NCI-H1105 treated with DMSO at 0.1 percent for 48 hours (cell line): ENCODE measurements at regions not wholly inside any gene's neighbourhood (a gene's known extent, or its start where the extent isn't known, plus 50 kb on each side); places are given as distances from the start of the nearest gene placed in this dataset.
"Not testable (repeated sequence)": the region's sequence is repeated elsewhere in the genome, so short reads cannot be mapped to it uniquely, and the experiment has no call there.

Experiments
- DNase-seq: peaks from one replicate; lab custom pipeline; 2025; lab: John Stamatoyannopoulos, UW

DNA sequence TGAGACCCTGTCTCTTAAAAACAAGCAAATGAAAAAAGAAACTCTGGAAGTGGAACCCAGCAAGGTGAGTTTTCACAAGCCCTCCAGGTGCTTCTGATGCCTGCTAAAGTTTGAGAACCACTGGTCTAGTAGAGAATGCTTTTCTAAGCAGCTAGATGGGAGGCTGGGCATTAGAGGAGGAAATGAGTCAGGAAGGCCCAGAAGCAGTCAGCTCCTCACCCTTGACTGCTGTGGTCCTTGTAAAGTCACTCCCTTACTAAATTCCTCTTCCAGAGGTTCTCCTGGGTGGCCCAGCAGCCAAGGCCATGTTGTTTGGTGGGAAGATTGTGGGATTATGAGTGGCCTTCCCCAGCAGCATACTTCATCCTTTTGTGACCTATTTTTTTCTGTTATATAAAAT is 52.0 kb upstream of the FYN start:
- no peak for DNase-seq

DNA sequence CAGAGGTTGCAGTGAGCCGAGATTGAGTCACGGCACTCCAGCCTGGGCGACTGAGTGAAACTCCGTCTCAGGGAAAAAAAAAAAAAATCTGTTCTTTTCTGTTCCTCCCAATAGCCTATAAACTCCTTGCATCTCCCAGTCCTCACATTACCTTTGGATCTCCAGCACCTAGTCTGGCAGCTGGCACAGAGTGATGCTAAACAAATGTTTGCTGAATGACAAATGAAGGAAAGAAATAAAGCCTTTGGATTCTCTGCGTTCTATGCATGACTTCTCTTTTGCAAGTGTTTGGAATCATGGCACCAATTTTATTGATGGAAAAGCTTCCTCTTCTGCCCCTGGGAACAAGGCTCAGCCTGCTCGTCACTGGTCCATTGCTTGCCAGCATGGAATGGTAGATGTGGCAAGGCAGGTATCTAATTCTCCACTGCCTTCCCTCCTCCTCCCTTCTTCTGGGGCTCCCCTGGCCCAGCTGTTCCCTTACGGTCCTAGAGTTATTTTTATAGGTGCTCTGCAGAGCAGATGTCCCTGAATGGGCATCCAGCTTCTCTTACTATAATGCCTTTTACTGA is 53.6 kb upstream of the FYN start:
- no peak for DNase-seq

DNA sequence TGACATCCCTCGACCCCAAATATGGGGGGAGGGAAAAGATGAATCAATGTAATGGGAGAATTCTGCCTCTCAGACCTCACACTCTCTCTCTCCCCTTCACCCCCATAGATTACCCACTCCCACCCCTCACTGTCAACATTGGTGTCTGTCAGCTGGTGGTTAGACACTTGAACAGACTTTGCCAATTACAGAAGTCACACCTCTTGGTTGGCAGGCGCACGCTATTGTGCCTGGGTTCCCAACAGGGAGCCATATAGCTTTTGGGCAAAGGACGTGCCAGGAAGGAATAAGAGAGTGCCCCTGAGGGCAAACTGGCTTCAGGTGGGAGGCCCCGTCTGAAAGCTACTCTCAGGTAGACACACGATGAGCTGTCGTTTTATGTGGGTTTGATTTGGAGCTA is 54.1 kb upstream of the FYN start:
- peak; percentile 93 for DNase-seq

DNA sequence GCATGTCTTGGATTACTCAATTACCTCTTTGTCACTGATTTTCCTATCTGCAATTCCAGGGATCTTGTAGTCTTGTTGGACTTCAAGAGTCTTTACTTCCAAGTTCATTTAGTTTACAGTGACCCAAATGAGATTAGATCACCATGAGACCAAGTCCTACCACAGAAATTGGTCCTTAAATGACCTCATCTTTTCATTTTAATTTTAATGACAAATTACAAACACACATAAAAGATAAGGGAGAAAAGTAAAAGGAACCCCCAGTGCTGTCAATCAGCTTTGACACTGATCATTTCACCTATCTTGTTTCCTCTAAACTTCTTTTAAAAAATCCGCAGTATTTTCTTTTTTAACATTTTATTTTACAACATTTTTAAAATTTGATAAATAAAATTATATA is 54.9 kb upstream of the FYN start:
- DNase-seq = no peak

DNA sequence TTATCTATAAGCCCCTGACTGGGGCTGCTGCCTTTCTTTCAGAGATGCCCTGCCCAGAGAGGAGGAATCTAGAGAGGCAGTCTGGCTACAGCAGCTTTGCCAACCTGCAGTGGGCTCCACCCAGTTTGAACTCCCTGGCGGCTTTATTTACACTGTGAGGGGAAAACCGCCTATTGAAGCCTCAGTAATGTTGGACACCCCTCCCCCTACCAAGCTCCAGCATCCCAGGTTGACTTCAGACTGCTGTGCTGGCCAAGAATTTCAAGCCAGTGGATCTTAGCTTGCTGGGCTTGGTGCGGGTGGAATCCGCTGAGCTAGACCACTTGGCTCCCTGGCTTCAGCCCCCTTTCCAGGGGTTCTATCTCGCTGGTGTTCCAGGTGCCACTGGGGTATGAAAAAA is 61.4 kb upstream of the FYN start:
- not testable (repeated sequence) for DNase-seq

DNA sequence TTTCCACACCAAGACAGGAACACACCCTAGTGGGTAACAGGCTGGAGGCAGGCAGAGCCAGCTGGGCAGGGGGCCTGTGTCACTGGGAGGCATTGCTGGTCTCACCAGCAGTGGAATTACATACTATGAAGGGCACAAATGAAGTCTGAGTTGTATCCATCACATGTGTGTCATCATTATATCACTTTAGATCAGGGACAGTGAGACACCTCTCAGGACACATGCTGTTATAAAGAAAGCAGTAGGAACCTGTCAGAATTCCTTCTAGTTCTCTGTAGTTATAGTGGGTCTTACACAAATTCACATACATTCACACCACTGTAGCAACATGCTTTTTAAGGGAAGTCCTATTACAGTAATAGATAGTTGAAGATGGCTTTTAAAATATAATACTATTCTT is 63.5 kb upstream of the FYN start:
- DNase-seq = no peak

DNA sequence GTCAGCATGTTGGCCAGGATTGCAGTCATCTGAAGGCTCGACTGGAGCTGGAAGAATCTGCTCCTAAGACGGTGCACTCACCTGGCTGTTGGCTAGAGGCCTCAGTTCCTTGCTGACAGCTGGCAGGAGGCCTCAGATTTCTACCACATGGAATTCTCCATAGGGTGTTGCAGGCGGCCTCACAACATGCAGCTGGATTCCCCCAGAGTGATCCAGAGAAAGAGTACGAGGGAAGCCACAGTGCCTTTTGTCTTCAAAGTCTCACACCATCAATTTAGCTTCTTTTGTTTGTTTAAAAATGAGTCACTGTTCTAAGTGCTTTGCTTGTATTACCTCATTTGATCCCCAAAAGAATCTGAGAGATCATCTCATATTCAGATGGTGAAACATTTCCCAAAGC is 65.5 kb upstream of the FYN start:
- DNase-seq = no peak

DNA sequence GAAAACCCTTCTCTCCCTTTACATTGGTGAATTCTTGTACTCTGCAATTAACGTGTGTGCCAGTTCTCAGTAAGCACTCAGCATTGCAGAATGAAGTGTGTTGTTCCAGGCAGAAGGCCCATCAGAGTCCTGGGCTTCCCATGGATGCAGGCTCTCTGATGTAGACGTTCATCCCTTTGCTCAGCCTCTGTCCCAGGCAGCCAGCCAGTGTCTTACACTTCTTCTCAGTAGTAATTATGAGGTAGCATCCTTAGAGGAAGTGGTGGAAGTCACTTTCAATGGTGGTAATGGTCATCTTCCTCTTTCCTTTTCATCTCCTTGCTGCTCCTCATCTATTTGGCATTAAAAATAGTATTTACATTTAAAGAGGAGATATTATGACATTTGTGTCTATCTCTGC is 66.7 kb upstream of the FYN start:
- no peak for DNase-seq

DNA sequence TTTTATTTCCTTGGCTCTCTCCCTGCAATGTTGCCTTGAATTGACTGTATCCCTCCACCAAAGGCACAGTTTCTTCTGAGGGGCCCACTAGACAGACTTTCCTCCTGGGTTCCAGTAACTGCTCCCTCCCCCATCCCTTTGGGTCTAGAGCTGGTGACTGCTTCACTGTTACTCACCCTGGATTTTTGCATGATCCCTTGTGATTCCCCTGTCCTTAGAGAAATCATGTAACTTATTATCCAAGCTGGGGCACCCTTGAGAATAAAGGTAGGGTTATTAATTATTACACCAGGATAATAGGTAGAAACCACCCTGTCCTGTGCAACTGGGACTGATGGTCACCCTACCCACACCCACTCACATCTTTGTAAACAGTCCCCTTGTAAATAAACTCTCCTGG is 67.5 kb upstream of the FYN start:
- DNase-seq = no peak

DNA sequence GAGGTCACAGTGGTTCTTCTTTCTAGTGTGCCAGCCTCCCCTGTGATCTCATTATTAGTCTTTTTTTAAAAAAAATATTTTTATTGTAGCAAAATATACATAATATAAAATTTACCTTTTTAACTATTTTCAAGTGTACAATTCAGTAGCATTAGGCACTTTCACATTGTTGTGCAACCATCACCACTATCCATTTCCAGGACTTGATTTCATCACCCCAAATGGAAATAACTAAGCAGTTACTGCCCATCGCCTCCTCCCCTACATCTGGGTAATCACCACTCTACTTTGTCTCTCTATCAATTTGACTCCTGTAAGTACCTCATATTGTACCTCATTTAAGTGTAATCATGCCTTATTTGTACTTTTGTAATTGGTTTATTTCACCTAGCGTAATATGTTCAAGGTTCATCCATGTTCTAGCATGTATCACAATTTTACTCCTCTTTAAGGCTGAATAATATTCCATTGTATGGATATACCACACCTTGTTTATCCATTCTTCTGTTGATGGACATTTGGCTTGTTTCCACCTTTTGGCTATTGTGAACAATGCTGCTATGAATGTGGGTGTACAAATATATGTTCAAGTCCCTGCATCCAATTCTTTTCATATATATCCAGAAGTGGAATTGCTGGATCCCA is 68.6 kb upstream of the FYN start:
- no peak for DNase-seq

DNA sequence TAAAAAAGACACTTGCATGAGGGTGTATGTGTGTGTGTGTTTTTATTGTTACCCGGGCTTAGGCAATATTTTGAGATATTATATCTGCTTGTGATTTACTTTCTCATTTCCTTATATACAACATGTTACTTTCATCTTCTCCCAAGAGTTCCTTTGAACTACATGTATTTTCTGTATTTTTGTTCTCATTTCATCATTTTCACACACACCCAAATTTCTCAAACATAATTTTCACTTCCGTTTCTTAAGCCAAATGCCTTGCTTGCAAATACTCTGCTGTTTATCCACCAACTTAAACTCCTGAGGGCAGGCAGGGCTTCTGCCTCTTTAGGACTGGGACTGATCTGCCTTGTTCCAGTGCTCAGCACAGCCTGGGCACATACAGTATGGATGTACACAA is 69.3 kb upstream of the FYN start:
- no peak for DNase-seq

DNA sequence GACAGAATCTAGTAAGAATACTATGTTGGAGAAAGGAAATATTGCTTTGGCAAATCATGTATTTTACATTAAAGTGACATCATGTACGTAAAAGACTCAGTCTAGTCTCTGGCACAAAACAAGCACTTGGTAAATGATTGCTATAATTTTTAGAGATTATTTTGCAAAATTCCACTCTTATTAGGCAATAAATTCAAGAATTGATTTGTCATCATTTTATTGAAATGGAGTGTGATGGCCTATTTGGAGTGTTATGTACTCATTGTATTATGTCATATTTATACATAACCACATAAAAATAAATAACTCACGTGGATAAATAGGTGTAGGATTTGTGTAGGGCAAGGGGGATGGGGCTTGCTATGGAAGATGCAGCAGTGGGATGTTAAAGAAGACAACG is 70.0 kb upstream of the FYN start:
- DNase-seq = no peak

DNA sequence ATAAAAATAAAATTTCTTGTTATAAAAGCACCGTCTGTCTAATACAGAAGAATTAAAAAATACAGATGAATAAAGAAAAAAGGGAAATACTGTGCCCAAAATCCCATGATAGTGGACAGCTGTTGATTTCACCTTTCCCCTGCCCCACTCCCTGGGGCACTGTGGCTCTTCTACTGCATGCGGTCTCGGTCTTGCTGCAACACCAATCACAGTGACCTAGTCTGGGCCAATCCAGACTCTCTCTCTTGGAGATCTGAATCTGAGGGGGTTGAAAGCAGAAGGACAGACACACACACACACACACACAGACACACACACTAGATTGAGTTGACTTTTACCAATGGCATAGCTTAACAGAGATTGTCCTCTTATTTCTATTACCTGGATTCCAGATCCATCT is 70.5 kb upstream of the FYN start:
- no peak for DNase-seq

DNA sequence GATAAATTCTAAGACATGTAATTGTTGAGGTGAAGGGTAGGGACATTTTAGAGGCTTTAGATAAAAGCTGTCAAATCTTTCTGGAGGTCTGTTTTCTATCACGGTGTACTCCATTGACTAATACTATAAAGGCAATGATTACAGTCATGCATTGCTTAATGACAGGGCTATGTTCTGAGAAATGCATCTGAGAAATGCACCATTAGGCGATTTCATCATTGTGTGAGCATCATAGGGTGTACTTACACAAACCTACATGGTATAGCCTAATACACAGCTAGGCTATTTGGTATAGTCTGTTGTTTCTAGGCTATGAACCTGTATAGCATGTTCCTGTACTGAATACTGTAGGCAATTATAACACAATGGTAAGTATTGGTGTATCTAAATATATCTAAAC is 71.3 kb upstream of the FYN start:
- DNase-seq = no peak

DNA sequence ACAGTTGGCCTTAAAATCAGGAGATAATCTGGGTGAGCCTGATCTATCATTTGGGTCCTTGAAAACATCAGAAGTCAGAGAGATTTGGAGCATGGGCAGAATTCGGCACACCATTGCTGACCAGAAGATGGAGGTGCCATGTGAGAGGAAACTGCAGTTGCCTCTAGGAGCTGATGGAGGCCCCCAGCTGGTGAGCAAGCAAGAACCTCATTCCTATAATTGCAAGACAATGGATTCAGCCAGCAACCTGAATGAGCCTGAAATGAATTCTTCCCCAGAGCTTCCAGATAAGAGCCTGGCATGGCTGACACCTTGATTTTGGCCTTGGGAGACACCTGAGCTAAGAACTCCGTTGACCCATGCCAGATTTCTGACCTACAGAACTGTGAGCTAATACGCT is 76.3 kb upstream of the FYN start:
- DNase-seq = no peak

DNA sequence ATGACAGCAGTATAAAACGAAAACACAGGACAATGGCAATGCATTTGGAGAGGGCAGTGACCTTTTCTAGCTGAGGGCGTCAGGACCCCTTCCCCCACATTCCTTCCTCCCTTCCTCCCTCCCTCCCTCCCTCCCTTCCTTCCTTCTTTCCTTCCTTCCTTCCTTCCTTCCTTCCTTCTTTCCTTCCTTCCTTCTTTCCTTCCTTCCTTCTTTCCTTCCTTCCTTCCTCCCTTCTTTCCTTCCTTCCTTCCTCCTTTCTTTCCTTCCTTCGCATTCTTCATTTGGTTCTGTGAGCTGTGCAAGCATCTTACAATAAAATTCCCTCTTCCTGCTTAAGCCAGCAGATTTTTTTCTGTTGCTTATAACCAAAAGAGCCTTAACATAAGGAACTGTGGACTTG is 76.7 kb upstream of the FYN start:
- not testable (repeated sequence) for DNase-seq

DNA sequence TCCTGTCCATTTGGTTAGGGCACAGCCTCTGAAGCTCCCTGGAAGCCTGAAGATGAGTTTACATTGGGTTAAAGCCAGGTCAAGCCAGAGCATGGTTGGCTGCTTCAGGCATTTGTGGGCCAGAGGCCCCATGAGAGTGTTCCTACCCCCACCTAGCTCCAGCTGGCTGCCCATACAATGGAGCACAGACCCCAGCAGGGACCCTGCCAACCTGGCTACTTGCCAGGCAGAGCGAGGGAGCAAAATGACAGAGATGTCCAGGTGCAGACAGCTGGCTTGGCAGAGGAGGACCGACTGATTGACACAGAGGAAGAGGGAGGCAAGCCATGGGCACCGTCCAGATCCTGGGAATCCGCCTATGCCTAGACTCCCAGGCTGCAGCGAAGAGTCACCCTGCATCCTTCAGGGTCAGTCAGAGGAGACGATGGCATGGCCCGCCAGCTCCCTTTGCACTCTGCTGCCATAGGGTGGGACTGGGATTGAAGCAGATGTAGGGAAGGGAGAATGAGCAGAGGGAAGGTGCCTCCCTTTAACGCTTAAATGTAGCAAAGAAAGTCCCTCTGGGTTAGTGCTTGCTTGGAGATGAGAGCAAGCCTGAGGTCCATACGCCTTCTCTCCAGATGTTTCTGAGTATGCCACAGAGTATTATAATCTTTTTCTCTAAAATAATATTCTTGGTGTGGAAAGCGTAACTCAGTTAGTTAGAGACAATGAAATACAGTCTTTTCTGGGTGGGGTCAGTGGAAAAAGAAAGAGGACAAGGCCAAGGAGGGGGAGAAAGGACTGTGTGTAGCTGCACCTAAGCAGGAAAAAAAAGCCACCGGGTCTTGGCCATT is 77.6 kb upstream of the FYN start:
- DNase-seq = peak; percentile 98

DNA sequence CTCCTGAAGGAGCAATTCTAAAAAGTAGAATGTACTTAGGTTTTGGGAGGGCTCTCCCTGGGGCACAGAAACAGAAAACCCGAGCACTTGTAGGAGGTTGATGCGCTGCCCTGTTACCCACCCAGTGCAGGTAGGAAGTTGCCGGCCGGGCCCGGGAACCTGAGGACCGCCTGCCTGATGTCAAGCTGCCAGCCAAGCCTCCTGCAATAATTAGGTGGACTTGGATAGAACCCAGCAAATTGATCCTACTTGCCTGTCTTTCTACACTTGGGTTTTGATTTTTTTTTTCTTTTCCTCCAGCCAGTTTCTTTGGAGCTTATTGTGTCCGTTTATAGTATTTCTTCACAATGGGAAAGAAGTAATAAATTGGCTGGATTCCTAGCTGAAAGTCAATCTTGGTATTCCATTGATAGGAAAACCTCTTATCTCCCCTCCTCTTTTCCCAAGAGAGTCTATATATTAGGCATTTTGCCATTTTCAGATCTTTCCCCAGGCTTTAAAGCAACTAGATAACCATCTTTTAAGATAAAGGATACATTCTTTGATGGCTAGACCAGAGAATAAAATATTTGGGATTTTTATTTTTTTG is 78.3 kb upstream of the FYN start:
- peak; percentile 84 for DNase-seq

DNA sequence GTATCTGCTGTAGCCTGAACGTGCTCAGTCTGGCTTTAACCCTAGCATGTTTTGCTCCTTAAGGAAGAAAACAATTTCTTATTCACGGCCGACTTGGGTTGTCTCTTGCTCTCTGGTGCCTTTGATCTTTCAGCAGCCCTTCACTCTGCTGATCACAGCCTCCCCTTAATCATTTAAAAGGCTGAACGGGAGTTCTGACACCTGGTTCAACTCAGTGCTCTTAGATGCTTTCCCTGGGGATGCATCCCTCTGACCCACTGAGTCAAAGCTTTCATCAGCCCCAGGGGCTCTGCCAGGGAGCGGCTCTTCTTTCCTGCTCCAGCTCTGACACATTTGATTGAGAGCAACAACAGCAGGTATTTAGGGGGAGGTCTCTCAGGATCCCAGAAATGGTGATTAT is 79.0 kb upstream of the FYN start:
- no peak for DNase-seq

DNA sequence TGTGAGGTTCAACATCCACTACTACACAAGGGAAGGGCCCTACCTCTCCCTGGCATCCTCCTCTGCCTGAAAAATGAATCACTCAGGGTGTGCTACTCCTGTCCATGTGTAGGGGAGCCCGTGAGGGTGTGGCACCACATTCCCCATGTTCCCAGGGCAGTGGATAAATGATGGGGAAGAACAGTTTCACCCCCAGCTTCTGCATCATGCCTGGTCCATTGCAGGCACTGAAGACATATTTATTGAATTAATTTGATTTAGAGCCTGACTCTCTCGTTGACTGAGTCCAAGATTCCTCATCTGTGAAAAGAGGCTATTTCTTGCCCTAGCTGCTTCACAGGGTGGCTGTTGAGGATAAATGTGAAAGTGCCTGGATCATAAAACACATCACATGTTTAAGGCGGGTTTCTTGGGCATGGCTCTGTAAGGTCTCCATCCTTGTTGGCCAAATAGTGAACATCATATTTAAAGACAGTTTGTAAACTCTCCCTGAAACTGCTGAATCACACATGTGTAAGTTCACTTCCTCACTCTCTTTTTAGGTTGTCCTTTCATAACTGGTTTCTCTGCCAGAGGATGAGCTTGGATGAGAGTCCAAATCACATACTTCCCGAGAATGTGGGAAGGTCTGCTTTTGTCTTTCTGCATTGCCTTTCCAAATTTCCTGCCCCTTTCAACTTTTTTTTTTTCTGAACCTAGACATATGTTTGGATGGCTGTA is 79.7 kb upstream of the FYN start:
- no peak for DNase-seq

DNA sequence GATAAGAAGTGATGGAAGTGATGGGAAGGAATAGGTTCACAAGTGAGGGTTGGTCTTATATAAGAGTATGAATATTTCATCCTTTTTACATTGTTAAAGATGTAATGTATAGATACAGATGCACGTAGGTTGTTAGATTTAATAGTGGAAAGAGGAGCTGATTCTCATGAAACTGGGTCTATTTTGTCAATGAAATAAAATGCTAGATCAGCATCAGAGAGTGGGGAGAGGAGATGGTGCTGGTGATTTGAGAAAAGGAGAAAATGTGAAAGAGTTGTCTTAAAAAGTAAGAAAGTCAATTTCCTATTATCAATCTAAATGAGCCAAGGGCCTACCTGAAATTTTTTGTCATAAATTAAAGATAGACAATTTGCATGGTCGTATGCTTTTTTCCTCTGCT is 82.8 kb upstream of the FYN start:
- no peak for DNase-seq

DNA sequence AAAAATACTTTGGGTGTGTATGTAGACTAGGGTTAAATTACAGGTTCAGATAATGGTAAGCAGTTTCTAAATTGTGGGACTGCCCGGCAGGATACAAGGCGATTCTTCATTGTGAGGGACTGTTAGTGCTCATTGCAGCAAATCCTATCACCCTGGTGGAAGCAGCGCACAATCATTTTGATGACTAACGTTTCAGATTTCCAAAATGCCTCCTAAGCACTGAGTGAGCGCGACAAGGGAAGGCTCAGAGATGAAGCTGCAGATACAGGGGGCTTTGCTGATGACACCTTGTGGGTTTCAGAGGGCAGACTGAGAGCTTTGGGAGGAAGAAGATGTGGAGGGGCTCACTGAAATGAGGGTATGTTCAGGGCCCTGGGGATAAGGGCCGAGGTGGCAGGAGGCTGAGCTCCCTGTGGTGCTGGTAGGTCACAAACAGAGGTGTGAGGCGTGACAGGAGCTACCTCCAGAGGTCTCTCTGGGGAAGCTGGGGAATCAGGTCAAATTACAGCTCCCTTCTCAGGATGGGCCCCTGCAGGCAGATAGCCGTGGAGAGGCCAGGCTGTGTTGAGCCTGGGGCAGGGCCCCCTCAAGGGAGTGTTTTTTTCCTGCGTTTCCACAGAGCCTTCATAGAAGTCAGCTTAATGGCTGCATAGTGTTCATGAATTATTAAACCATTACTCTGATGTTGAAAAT is 84.5 kb upstream of the FYN start:
- no peak for DNase-seq
